GM06990 (cell line): ENCODE measurements at regions not wholly inside any gene's neighbourhood (a gene's known extent, or its start where the extent isn't known, plus 50 kb on each side); places are given as distances from the start of the nearest gene placed in this dataset.

Experiments used
- DNase-seq: peaks from one replicate; pipeline ENCODE4 v3.0.0-alpha.2; 2011; ENCODE audit not compliant: insufficient read length; ENCODE audit errors: extremely low read depth
- H3K27me3 ChIP-seq: replicated peaks from 2 replicates; pipeline ENCODE4 v1.6.0; 2011; ENCODE audit warnings: low read length; ENCODE audit not compliant: control insufficient read depth, insufficient read depth
- H3K36me3 ChIP-seq: 2 replicates; pipeline ENCODE4 v1.5.1; 2011; ENCODE audit warnings: low read length; ENCODE audit not compliant: control insufficient read depth, insufficient read depth
- H3K4me3 ChIP-seq: replicated peaks from 2 replicates; pipeline ENCODE4 v1.5.1; 2011; ENCODE audit warnings: low read depth, mild to moderate bottlenecking, control low read depth, low read length
- CTCF ChIP-seq: IDR thresholded peaks from 2 replicates; pipeline ENCODE4 v1.5.1; 2011; ENCODE audit warnings: low read length, control low read depth, mild to moderate bottlenecking, inconsistent platforms; ENCODE audit not compliant: insufficient read depth, poor library complexity, severe bottlenecking

GRCh38 chr17:36672403-36672918, 71.1 kb downstream of the MRM1 start:
- no peaks in the 10 kb centered on the region for H3K36me3 ChIP-seq
- no peaks in the 10 kb centered on the region for H3K27me3 ChIP-seq
- DNase-seq, result no peak
- H3K4me3 ChIP-seq, result no peak overlapping the region
- TF ChIP-seq CTCF, result no peak

- no peak for TF ChIP-seq CTCF
- no peaks in the 10 kb centered on the region for H3K27me3 ChIP-seq
- no peaks in the 10 kb centered on the region for H3K36me3 ChIP-seq
- DNase-seq, result no peak
- no peak overlapping the region for H3K4me3 ChIP-seq
Observed at GRCh38 chr17:36673068-36673467, 71.7 kb downstream of the MRM1 start.

- TF ChIP-seq CTCF, result no peak
- no peak overlapping the region for H3K4me3 ChIP-seq
- H3K27me3 ChIP-seq, result no peaks in the 10 kb centered on the region
- H3K36me3 ChIP-seq, result no peaks in the 10 kb centered on the region
- no peak for DNase-seq
Observed at GRCh38 chr17:36673637-36674277, 72.4 kb downstream of the MRM1 start.

GRCh38 chr17:36674278-36674650, 72.9 kb downstream of the MRM1 start:
- no peak overlapping the region for H3K4me3 ChIP-seq
- no peak for DNase-seq
- no peaks in the 10 kb centered on the region for H3K36me3 ChIP-seq
- no peak for TF ChIP-seq CTCF
- no peaks in the 10 kb centered on the region for H3K27me3 ChIP-seq

- TF ChIP-seq CTCF, result no peak
- no peaks in the 10 kb centered on the region for H3K36me3 ChIP-seq
- DNase-seq, result no peak
- H3K4me3 ChIP-seq, result no peak overlapping the region
- no peaks in the 10 kb centered on the region for H3K27me3 ChIP-seq
Observed at GRCh38 chr17:36675250-36675649, 73.9 kb downstream of the MRM1 start.

GRCh38 chr17:36675786-36676185, 74.4 kb downstream of the MRM1 start:
- Histone ChIP-seq H3K36me3 (no peaks in the 10 kb centered on the region), H3K4me3 (no peak overlapping the region), H3K27me3 (no peaks in the 10 kb centered on the region)
- no peak for TF ChIP-seq CTCF
- no peak for DNase-seq
